ENCODE measurements at regions not wholly inside any gene's neighbourhood (a gene's known extent, or its start where the extent isn't known, plus 50 kb on each side); places are given as distances from the start of the nearest gene placed in this dataset.

GRCh38 chr22:27648074-27648473 lies 153.5 kb downstream of the MN1 start:
- H3K27ac ChIP-seq = no peak overlapping the region
- TF ChIP-seq, protein P1, sequence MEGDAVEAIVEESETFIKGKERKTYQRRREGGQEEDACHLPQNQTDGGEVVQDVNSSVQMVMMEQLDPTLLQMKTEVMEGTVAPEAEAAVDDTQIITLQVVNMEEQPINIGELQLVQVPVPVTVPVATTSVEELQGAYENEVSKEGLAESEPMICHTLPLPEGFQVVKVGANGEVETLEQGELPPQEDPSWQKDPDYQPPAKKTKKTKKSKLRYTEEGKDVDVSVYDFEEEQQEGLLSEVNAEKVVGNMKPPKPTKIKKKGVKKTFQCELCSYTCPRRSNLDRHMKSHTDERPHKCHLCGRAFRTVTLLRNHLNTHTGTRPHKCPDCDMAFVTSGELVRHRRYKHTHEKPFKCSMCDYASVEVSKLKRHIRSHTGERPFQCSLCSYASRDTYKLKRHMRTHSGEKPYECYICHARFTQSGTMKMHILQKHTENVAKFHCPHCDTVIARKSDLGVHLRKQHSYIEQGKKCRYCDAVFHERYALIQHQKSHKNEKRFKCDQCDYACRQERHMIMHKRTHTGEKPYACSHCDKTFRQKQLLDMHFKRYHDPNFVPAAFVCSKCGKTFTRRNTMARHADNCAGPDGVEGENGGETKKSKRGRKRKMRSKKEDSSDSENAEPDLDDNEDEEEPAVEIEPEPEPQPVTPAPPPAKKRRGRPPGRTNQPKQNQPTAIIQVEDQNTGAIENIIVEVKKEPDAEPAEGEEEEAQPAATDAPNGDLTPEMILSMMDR (IDR thresholded peaks at IDR 0.05) = no peak
- no peak for DNase-seq
- no peaks in the 10 kb centered on the region for H3K36me3 ChIP-seq
- peaks cover 0 to 29% (median 12%) of the 10 kb centered on the region in 4 donors for H3K4me1 ChIP-seq
- no peak overlapping the region for H3K4me3 ChIP-seq
- H3K9me3 ChIP-seq = no peaks in the 10 kb centered on the region
- no peaks in the 10 kb centered on the region for H3K27me3 ChIP-seq
- intact Hi-C loops (cut with DNase I; ENCODE audit: low total_unique reads) = no loop called here

DNA sequence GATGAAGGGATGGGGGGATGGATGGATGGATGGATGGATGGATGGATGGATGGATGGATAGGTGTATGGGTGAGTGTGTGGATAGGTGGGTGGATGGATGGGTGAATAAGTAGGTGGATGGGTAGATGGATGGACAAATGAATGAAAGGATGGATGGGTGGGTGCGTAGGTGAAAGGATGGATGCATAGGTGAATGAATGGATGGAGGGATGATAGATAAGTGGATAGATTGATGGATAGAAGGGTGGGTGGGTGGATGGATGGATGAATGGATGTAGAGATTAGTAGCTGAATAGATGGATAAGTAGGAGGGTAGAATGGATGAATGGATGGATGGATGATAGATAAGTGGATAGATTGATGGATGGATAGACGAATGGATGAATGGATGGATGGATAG lies 152.7 kb downstream of the MN1 start:
- H3K27me3 ChIP-seq = no peaks in the 10 kb centered on the region
- intact Hi-C loops (cut with DNase I; ENCODE audit: low total_unique reads) = no loop called here
- no peak overlapping the region for H3K4me3 ChIP-seq
- H3K4me1 ChIP-seq = peaks cover 0 to 29% (median 12%) of the 10 kb centered on the region in 4 donors
- no peak for DNase-seq
- H3K27ac ChIP-seq = no peak overlapping the region
- H3K9me3 ChIP-seq = no peaks in the 10 kb centered on the region
- H3K36me3 ChIP-seq = no peaks in the 10 kb centered on the region
- TF ChIP-seq, protein P1 (IDR thresholded peaks at IDR 0.05) = no peak

GRCh38 chr22:27650572-27650971 lies 151.0 kb downstream of the MN1 start:
- peak overlapping the region; percentile 42 to 76 for H3K27ac ChIP-seq
- intact Hi-C loops (cut with DNase I; ENCODE audit: low total_unique reads) = no loop called here
- H3K4me1 ChIP-seq = peaks cover 0 to 29% (median 14%) of the 10 kb centered on the region in 4 donors
- no peaks in the 10 kb centered on the region for H3K36me3 ChIP-seq
- no peak for DNase-seq
- no peak overlapping the region for H3K4me3 ChIP-seq
- no peaks in the 10 kb centered on the region for H3K9me3 ChIP-seq
- TF ChIP-seq, protein P1 (IDR thresholded peaks at IDR 0.05) = no peak
- H3K27me3 ChIP-seq = no peaks in the 10 kb centered on the region

GRCh38 chr22:27650985-27651384 lies 150.6 kb downstream of the MN1 start:
- Histone ChIP-seq H3K27me3 (no peaks in the 10 kb centered on the region), H3K4me1 (peaks cover 0 to 29% (median 14%) of the 10 kb centered on the region in 4 donors), H3K27ac (peak overlapping the region; percentile 42 to 76), H3K4me3 (no peak overlapping the region), H3K9me3 (no peaks in the 10 kb centered on the region), H3K36me3 (no peaks in the 10 kb centered on the region)
- intact Hi-C loops (cut with DNase I; ENCODE audit: low total_unique reads) = no loop called here
- TF ChIP-seq, protein P1 (IDR thresholded peaks at IDR 0.05) = no peak
- DNase-seq = no peak

- Histone ChIP-seq H3K27ac (peak overlapping the region; percentile 42 to 76), H3K9me3 (peaks cover 0 to 1% (median 0%) of the 10 kb centered on the region in 3 donors), H3K4me3 (no peak overlapping the region), H3K4me1 (peaks cover 0 to 29% (median 14%) of the 10 kb centered on the region in 4 donors), H3K36me3 (no peaks in the 10 kb centered on the region), H3K27me3 (no peaks in the 10 kb centered on the region)
- intact Hi-C loops (cut with DNase I; ENCODE audit: low total_unique reads) = no loop called here
- DNase-seq = peak; percentile 55 to 87
- TF ChIP-seq, protein P1 (IDR thresholded peaks at IDR 0.05) = peak; percentile 23 to 26
Measured at GRCh38 chr22:27651486-27651885, 150.1 kb downstream of the MN1 start.

All from tibial artery (tissue), 4 donors.